ENCODE measurements at regions not wholly inside any gene's neighbourhood (a gene's known extent, or its start where the extent isn't known, plus 50 kb on each side); places are given as distances from the start of the nearest gene placed in this dataset.

DNA sequence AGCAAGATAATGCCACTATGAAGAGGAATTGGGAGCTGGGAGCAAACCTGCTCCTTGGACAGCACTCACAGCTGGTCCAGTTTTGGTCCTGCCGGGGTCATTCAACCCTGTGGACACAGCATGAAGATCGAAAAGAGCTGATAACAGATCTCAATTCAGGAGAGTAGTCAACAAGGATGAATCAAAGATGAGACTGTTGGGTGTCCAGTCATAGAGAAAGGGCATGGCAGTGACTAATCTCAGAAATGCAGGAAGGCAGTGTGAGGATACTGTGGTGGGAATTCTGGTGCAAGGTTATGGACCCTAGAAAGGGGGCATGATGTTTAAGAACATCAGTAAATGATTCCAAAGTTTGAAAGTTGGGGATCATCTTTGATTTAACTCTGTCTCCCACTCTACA is 261.4 kb upstream of the ZP4 start:
- no peaks in the 10 kb centered on the region for H3K9me3 Mint-ChIP-seq (ENCODE audit: unreplicated experiment)
- no peaks in the 10 kb centered on the region for H3K4me1 Mint-ChIP-seq (ENCODE audit: low read depth, unreplicated experiment)
- Histone ChIP-seq H3K4me3 (ENCODE audit: low read depth, low read length) (no peak overlapping the region), H3K9me3 (no peaks in the 10 kb centered on the region), H3K36me3 (ENCODE audit: control insufficient read depth, insufficient read depth, low read length) (no peaks in the 10 kb centered on the region), H3K4me1 (no peaks in the 10 kb centered on the region), H3K27me3 (replicated peaks; ENCODE audit: control insufficient read depth, insufficient read depth, low read length) (no peaks in the 10 kb centered on the region)
- ChIA-PET CTCF (no interaction called here), POLR2A (no interaction called here)
- H3K4me3 Mint-ChIP-seq (ENCODE audit: unreplicated experiment) = no peak overlapping the region
- no peak for DNase-seq
- H3K27me3 Mint-ChIP-seq (ENCODE audit: insufficient read depth, unreplicated experiment) = peaks cover 3% of the 10 kb centered on the region
- TF ChIP-seq, protein P1, sequence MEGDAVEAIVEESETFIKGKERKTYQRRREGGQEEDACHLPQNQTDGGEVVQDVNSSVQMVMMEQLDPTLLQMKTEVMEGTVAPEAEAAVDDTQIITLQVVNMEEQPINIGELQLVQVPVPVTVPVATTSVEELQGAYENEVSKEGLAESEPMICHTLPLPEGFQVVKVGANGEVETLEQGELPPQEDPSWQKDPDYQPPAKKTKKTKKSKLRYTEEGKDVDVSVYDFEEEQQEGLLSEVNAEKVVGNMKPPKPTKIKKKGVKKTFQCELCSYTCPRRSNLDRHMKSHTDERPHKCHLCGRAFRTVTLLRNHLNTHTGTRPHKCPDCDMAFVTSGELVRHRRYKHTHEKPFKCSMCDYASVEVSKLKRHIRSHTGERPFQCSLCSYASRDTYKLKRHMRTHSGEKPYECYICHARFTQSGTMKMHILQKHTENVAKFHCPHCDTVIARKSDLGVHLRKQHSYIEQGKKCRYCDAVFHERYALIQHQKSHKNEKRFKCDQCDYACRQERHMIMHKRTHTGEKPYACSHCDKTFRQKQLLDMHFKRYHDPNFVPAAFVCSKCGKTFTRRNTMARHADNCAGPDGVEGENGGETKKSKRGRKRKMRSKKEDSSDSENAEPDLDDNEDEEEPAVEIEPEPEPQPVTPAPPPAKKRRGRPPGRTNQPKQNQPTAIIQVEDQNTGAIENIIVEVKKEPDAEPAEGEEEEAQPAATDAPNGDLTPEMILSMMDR (IDR thresholded peaks at IDR 0.05; ENCODE audit: insufficient read depth in 1 of 2, low read depth in 1 of 2, low read length in 1 of 2, severe bottlenecking in 1 of 2, unreplicated experiment in 1 of 2) = no peak
- intact Hi-C loops (cut with micrococcal nuclease; ENCODE audit: unreplicated experiment) = no loop called here
- no peak overlapping the region for H3K27ac Mint-ChIP-seq (ENCODE audit: unreplicated experiment)
- BruUV-seq (replicated peaks) = no TSS peak
- H3K36me3 Mint-ChIP-seq (ENCODE audit: insufficient read depth, unreplicated experiment) = no peaks in the 10 kb centered on the region

DNA sequence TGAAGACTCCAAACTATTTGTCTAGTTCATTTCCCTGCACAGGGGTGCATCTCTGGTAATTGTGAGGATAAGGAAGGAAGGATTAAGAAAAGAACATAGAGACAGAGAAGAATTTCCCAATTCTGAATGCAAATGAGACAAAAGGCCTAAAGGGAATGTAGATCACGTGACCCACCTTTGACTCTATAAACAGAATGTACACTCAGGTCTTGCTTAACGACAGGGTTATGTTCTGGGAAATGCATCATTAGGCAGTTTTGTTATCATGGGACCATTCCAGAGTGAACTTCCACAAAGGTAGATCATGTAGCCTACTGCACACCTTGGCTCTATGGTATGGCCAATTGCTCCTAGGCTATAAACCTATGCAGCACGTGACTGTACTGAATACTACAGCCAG is 252.3 kb upstream of the ZP4 start:
- DNase-seq = no peak
- no TSS peak for BruUV-seq (replicated peaks)
- Histone ChIP-seq H3K4me3 (ENCODE audit: low read depth, low read length) (no peak overlapping the region), H3K4me1 (no peaks in the 10 kb centered on the region), H3K9me3 (no peaks in the 10 kb centered on the region), H3K36me3 (ENCODE audit: control insufficient read depth, insufficient read depth, low read length) (no peaks in the 10 kb centered on the region), H3K27me3 (replicated peaks; ENCODE audit: control insufficient read depth, insufficient read depth, low read length) (no peaks in the 10 kb centered on the region)
- no peak overlapping the region for H3K4me3 Mint-ChIP-seq (ENCODE audit: unreplicated experiment)
- H3K27ac Mint-ChIP-seq (ENCODE audit: unreplicated experiment) = no peak overlapping the region
- TF ChIP-seq, protein P1 (IDR thresholded peaks at IDR 0.05; ENCODE audit: insufficient read depth in 1 of 2, low read depth in 1 of 2, low read length in 1 of 2, severe bottlenecking in 1 of 2, unreplicated experiment in 1 of 2) = no peak
- H3K27me3 Mint-ChIP-seq (ENCODE audit: insufficient read depth, unreplicated experiment) = no peaks in the 10 kb centered on the region
- intact Hi-C loops (cut with micrococcal nuclease; ENCODE audit: unreplicated experiment) = no loop called here
- CTCF ChIA-PET = no interaction called here
- no peaks in the 10 kb centered on the region for H3K36me3 Mint-ChIP-seq (ENCODE audit: insufficient read depth, unreplicated experiment)
- no peaks in the 10 kb centered on the region for H3K9me3 Mint-ChIP-seq (ENCODE audit: unreplicated experiment)
- POLR2A ChIA-PET = no interaction called here
- H3K4me1 Mint-ChIP-seq (ENCODE audit: low read depth, unreplicated experiment) = no peaks in the 10 kb centered on the region

DNA sequence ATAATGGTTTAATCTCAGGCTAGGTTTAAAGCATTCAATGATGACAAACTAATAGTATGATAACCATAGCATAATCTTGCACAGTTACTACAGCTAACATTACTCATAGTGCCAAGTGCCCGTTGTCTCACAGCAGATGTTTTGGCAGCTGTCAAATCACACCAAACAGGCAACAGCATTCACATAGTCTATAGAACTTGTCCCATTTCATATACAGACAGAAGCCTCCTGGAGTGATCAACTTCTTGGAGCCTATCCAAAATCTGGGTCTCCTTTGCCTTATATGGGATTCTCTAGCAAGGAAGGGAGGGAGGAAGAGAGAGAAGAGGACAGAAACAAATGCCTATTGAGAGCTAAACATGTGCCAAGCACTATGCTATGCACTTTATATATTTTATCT is 250.6 kb upstream of the ZP4 start:
- no peaks in the 10 kb centered on the region for H3K36me3 Mint-ChIP-seq (ENCODE audit: insufficient read depth, unreplicated experiment)
- no peaks in the 10 kb centered on the region for H3K27me3 ChIP-seq (replicated peaks; ENCODE audit: control insufficient read depth, insufficient read depth, low read length)
- H3K4me1 ChIP-seq = no peaks in the 10 kb centered on the region
- no peak overlapping the region for H3K4me3 Mint-ChIP-seq (ENCODE audit: unreplicated experiment)
- no peak overlapping the region for H3K27ac Mint-ChIP-seq (ENCODE audit: unreplicated experiment)
- CTCF ChIA-PET = no interaction called here
- POLR2A ChIA-PET = no interaction called here
- H3K9me3 ChIP-seq = no peaks in the 10 kb centered on the region
- no TSS peak for BruUV-seq (replicated peaks)
- TF ChIP-seq, protein P1 (IDR thresholded peaks at IDR 0.05; ENCODE audit: insufficient read depth in 1 of 2, low read depth in 1 of 2, low read length in 1 of 2, severe bottlenecking in 1 of 2, unreplicated experiment in 1 of 2) = no peak
- no peaks in the 10 kb centered on the region for H3K9me3 Mint-ChIP-seq (ENCODE audit: unreplicated experiment)
- H3K4me3 ChIP-seq (ENCODE audit: low read depth, low read length) = no peak overlapping the region
- no peaks in the 10 kb centered on the region for H3K27me3 Mint-ChIP-seq (ENCODE audit: insufficient read depth, unreplicated experiment)
- no peak for DNase-seq
- H3K4me1 Mint-ChIP-seq (ENCODE audit: low read depth, unreplicated experiment) = no peaks in the 10 kb centered on the region
- intact Hi-C loops (cut with micrococcal nuclease; ENCODE audit: unreplicated experiment) = no loop called here
- H3K36me3 ChIP-seq (ENCODE audit: control insufficient read depth, insufficient read depth, low read length) = no peaks in the 10 kb centered on the region

Data from Caco-2 (cell line).